D721Med (cell line): ENCODE measurements at regions not wholly inside any gene's neighbourhood (a gene's known extent, or its start where the extent isn't known, plus 50 kb on each side); places are given as distances from the start of the nearest gene placed in this dataset.
A peak's percentile ranks its signal among the peaks of the same experiment; 100 is the strongest.
"Not testable (repeated sequence)": the region's sequence is repeated elsewhere in the genome, so short reads cannot be mapped to it uniquely, and the experiment has no call there.

Experiments
- DNase-seq: peaks from one replicate; pipeline ENCODE4 v3.0.0; 2011; ENCODE audit warnings: low spot score; ENCODE audit not compliant: insufficient read length
- FAIRE-seq: peaks from 2 replicates; lab custom pipeline; 2011; peaks lifted over from hg19 to GRCh38; lab: Jason Lieb, UNC
- CTCF ChIP-seq: IDR thresholded peaks from 2 replicates; pipeline ENCODE4 v1.5.1; 2012; ENCODE audit warnings: mild to moderate bottlenecking, control low read depth; ENCODE audit not compliant: insufficient read depth; ENCODE audit errors: missing control alignments

DNA sequence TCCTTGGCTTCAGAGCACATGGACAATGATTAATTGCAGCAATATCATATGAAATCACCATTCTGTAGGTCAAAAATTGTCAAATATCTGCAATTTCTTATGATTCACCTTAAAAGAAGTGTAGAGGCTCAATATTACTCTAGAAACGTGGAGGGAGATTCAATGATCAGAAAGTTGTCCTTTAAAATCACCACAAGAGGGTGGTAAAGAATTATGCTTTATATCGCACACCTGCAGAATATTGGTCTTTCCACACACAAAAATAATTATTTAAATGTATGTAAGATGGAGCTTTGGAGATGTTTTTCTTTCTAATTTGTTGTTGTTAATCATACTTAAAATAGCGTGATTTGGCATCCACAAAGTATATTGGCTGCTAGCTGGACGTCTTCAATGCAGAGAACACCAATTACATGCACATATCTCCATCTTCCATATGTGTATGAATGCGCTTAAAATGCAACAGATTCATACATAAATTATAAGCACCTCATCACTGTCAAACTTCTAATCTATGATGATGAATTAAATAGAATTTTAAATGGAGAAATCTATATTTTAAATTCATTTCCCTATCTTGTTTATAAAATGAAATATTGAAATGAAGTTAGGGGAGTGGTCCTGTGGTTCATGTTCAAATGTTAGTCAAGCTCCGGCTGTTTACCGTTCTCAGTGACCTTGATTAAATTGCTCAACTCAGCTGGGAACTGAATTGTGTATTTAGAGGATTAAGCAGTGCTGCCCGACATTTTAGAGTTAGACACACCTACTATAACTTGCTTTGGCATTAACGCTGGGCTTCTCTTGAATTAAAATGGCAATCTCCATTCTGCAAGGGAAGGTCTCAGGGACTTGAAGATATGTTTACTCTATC is 153.5 kb upstream of the CHL1 start:
- FAIRE-seq, result peak; percentile 58
- not testable (repeated sequence) for DNase-seq
- TF ChIP-seq CTCF, result peak; percentile 50

DNA sequence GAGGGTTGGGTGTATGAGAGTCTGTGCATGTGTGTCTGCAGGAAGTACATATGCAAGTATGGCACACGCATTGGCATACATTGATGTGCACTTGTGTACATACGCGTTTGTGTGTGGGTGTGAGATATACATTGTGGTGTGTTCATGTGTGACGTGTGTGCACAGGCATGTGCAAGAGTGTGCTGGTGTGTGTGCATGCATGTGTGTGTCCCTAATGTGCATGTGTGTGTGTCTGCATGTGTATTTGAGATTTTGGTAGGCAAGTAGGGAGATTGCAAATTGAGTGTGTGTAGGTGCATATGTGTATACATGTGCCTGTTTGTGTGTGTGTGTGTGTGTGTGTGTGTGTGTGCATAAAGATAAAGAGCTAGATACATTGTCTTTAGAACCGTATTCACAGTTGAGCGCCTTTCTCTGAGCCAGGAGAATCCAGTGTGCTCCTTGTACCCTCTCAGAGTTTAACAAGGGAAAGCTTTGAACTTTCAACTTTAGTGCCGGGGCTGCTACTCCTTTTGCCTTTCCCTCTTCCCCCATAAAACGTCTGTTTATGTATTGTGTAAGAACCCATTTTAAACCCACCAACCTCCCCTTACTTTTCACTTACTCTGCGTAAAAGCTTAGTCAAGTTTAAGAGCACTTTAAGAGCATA is 152.4 kb upstream of the CHL1 start:
- no peak for TF ChIP-seq CTCF
- DNase-seq (no peak), FAIRE-seq (no peak)

DNA sequence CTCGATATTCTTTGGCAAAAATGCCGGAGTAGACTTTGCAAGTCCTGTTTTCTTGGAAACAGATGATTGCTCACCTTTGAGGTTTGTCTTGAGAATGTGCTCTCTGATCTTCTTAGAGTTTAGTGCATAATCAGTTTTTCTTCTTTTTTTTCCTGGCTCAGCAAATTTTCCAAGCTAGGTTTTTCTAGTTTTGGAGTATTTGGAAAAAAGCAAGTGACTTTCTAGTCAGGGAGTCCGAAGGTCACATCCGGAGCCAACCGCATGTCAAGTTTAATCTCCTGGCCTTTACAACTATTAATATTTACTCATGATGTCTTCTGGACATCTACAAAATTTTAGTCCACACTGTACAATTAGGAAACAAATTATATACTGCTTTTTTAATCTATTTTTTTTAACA is 151.6 kb upstream of the CHL1 start:
- FAIRE-seq, DNase-seq: not testable (repeated sequence)

- TF ChIP-seq CTCF, result no peak
- FAIRE-seq (no peak), DNase-seq (no peak)
These were observed 150.0 kb upstream of the CHL1 start for GRCh38 chr3:46576-46975.

GRCh38 chr3:53441-53840 is 143.1 kb upstream of the CHL1 start:
- DNase-seq, FAIRE-seq: not testable (repeated sequence)

GRCh38 chr3:54240-54639 is 142.3 kb upstream of the CHL1 start:
- FAIRE-seq (no peak), DNase-seq (no peak)
- TF ChIP-seq CTCF, result no peak

GRCh38 chr3:56672-57071 is 139.9 kb upstream of the CHL1 start:
- DNase-seq (no peak), FAIRE-seq (no peak)

More at GRCh38 chr3:56672-57071, 139.9 kb upstream of the CHL1 start:
- TF ChIP-seq CTCF, result no peak
